Stimulated activated CD8-positive, alpha-beta memory T cell treated with anti-CD3 and anti-CD28 coated beads, Interleukin-7, amount 100 ng/mL, for 4 hours (primary cell): ENCODE measurements at regions not wholly inside any gene's neighbourhood (a gene's known extent, or its start where the extent isn't known, plus 50 kb on each side); places are given as distances from the start of the nearest gene placed in this dataset.

Source experiments
- DNase-seq, 2 donors: peaks; one replicate each; pipeline ENCODE4 v3.0.0-alpha.2; 2020; ENCODE audit warnings: low read depth in 2 of 2

GRCh38 chr20:1712634-1713624 lies 55.4 kb upstream of the SIRPG start:
- no peak for DNase-seq

GRCh38 chr20:1711826-1712601 lies 54.4 kb upstream of the SIRPG start:
- no peak for DNase-seq

DNA sequence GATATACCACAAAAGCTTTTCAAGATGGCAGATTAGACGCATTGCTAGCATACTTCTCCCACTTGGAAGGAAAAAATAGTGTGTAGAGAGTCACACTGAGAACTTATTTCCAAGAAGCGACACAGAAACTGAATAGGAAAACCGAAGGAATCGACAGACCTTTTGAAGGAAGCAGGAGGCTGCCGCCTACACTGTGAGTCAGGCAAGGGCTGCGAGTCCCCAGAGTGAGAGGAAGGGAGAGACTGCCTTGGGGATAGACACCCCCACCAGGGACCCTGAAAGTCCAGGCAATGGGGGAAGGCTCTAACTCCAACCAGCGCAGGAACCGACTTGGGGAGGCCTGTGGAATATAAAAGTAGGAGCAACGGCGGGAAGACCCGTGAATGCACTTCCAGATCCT lies 53.7 kb upstream of the SIRPG start:
- DNase-seq = no peak

- no peak for DNase-seq
Observed at GRCh38 chr20:1710484-1710883, 52.9 kb upstream of the SIRPG start.

- no peak for DNase-seq
Observed at GRCh38 chr20:1707588-1708449, 50.2 kb upstream of the SIRPG start.
